Psoas muscle (tissue), 7 donors: ENCODE measurements at regions not wholly inside any gene's neighbourhood (a gene's known extent, or its start where the extent isn't known, plus 50 kb on each side); places are given as distances from the start of the nearest gene placed in this dataset.

Source experiments
- ATAC-seq, 4 donors: fragments of 200-7000 bp; cut with Tn5 transposase; one replicate each; pipeline ENCODE4 v1.9.1; 2020; ENCODE audit warnings: moderate library complexity in 3 of 4, mild to moderate bottlenecking in 2 of 4
- DNase-seq, 2 donors: peaks; one replicate each; pipeline ENCODE4 v3.0.0-alpha.2; 2020
- H3K27ac ChIP-seq: fragments of 200-600 bp; one replicate; pipeline ENCODE4 v1.8.0; 2022
- H3K27me3 ChIP-seq, 3 donors: fragments of 200-600 bp in 1 of 3; one replicate each; pipeline versions ENCODE4 v1.6.1 to v1.8.0; 2013 to 2022; ENCODE audit warnings: low read length in 2 of 3, mild to moderate bottlenecking in 2 of 3, moderate library complexity in 1 of 3; ENCODE audit not compliant: insufficient read depth in 3 of 3
- H3K36me3 ChIP-seq, 2 donors: fragments of 200-600 bp in 1 of 2; one replicate each; pipeline versions ENCODE4 v1.6.1 to v1.8.0; 2013 to 2022; ENCODE audit warnings: low read depth in 1 of 2, mild to moderate bottlenecking in 1 of 2, moderate library complexity in 1 of 2; ENCODE audit not compliant: insufficient read depth in 1 of 2
- H3K4me1 ChIP-seq: fragments of 200-600 bp; one replicate; pipeline ENCODE4 v1.8.0; 2022
- H3K4me3 ChIP-seq: fragments of 200-600 bp; one replicate; pipeline ENCODE4 v1.8.0; 2022; ENCODE audit warnings: mild to moderate bottlenecking
- H3K9me3 ChIP-seq: fragments of 200-600 bp; one replicate; pipeline ENCODE4 v1.8.0; 2022
- WGBS, 3 donors: extraction: QIAGEN DNeasy Blood & Tissue Kit; methylation state at CpG; one replicate each; pipeline versions ENCODE4 v1.1.6 to v1.1.7; 2013; 5-methylcytosine and 5-hydroxymethylcytosine counted together
- intact Hi-C, 2 donors: fragments of 100-400 bp; cut with DNase I; formaldehyde crosslinking; loops; one replicate each; pipeline versions ENCODE4 v1.11.0 to v1.14.2; 2022
- TF ChIP-seq, protein P1 (sequence below): fragments of 200-600 bp; IDR thresholded peaks from one replicate; pipeline ENCODE4 v1.8.0; 2022; ENCODE audit warnings: antibody characterized with exemption
- donor health status: healthy with polysubstance abuse.
- donor health status: DM: no; HTN: no; CAD: no; lungs with moderate emphysema.
- donor health status: Bipolar disorder and iron deficiency.
- donor health status: healthy.
- donor health status: DM: yes; HTN: yes; CAD: no.
- donor health status: DM: no; HTN: no; CAD: no.
- donor health status: DM: yes; HTN: yes; CAD: no.

GRCh38 chr16:60763869-60764268 is 1272.4 kb downstream of the CDH8 start:
- WGBS, 3 donors, result 64 to 67% (median 64%) methylated on average over 4 of the region's 4 CpGs
- DNase-seq, result no peak
- H3K4me1 ChIP-seq, result no peaks in the 10 kb centered on the region
- no peaks in the 10 kb centered on the region for H3K27me3 ChIP-seq
- no peaks in the 10 kb centered on the region for H3K36me3 ChIP-seq
- peak in 3 of 4 donors; percentile 27 to 69 (median 28) for ATAC-seq
- intact Hi-C loops, result no loop called here
- H3K9me3 ChIP-seq, result no peaks in the 10 kb centered on the region
- H3K27ac ChIP-seq, result no peak overlapping the region
- TF ChIP-seq, protein P1, sequence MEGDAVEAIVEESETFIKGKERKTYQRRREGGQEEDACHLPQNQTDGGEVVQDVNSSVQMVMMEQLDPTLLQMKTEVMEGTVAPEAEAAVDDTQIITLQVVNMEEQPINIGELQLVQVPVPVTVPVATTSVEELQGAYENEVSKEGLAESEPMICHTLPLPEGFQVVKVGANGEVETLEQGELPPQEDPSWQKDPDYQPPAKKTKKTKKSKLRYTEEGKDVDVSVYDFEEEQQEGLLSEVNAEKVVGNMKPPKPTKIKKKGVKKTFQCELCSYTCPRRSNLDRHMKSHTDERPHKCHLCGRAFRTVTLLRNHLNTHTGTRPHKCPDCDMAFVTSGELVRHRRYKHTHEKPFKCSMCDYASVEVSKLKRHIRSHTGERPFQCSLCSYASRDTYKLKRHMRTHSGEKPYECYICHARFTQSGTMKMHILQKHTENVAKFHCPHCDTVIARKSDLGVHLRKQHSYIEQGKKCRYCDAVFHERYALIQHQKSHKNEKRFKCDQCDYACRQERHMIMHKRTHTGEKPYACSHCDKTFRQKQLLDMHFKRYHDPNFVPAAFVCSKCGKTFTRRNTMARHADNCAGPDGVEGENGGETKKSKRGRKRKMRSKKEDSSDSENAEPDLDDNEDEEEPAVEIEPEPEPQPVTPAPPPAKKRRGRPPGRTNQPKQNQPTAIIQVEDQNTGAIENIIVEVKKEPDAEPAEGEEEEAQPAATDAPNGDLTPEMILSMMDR, result no peak
- no peak overlapping the region for H3K4me3 ChIP-seq

GRCh38 chr16:60755907-60756306 is 1280.3 kb downstream of the CDH8 start:
- Histone ChIP-seq H3K4me1 (no peaks in the 10 kb centered on the region), H3K36me3 (no peaks in the 10 kb centered on the region), H3K27me3 (no peaks in the 10 kb centered on the region), H3K27ac (no peak overlapping the region), H3K9me3 (no peaks in the 10 kb centered on the region), H3K4me3 (no peak overlapping the region)
- TF ChIP-seq, protein P1, result no peak
- DNase-seq, result no peak
- no peak for ATAC-seq
- intact Hi-C loops, result no loop called here

- no peaks in the 10 kb centered on the region for H3K27me3 ChIP-seq
- no peaks in the 10 kb centered on the region for H3K4me1 ChIP-seq
- no peak for ATAC-seq
- H3K9me3 ChIP-seq, result no peaks in the 10 kb centered on the region
- no peak overlapping the region for H3K27ac ChIP-seq
- DNase-seq, result no peak
- TF ChIP-seq, protein P1, result no peak
- intact Hi-C loops, result no loop called here
- no peaks in the 10 kb centered on the region for H3K36me3 ChIP-seq
- H3K4me3 ChIP-seq, result no peak overlapping the region
Measured at GRCh38 chr16:60748366-60748765, 1287.9 kb downstream of the CDH8 start.

GRCh38 chr16:60744198-60744597 is 1292.0 kb downstream of the CDH8 start:
- H3K27me3 ChIP-seq, result no peaks in the 10 kb centered on the region
- H3K4me1 ChIP-seq, result no peaks in the 10 kb centered on the region
- DNase-seq, result no peak
- no peak overlapping the region for H3K4me3 ChIP-seq
- no peaks in the 10 kb centered on the region for H3K9me3 ChIP-seq
- no peak for ATAC-seq
- TF ChIP-seq, protein P1, result no peak
- WGBS, 3 donors, result 78 to 84% (median 79%) methylated on average over 3 of the region's 3 CpGs
- no peaks in the 10 kb centered on the region for H3K36me3 ChIP-seq
- H3K27ac ChIP-seq, result no peak overlapping the region
- intact Hi-C loops, result no loop called here

- intact Hi-C loops, result no loop called here
- Histone ChIP-seq H3K9me3 (no peaks in the 10 kb centered on the region), H3K4me1 (no peaks in the 10 kb centered on the region), H3K4me3 (no peak overlapping the region), H3K27ac (no peak overlapping the region), H3K27me3 (no peaks in the 10 kb centered on the region), H3K36me3 (no peaks in the 10 kb centered on the region)
- 73 to 91% (median 74%) methylated on average over 1 of the region's 1 CpG for WGBS, 3 donors
- TF ChIP-seq, protein P1, result no peak
- no peak for ATAC-seq
- DNase-seq, result no peak
Measured at GRCh38 chr16:60741810-60742209, 1294.4 kb downstream of the CDH8 start.
